ENCODE measurements at regions not wholly inside any gene's neighbourhood (a gene's known extent, or its start where the extent isn't known, plus 50 kb on each side); places are given as distances from the start of the nearest gene placed in this dataset.

DNA sequence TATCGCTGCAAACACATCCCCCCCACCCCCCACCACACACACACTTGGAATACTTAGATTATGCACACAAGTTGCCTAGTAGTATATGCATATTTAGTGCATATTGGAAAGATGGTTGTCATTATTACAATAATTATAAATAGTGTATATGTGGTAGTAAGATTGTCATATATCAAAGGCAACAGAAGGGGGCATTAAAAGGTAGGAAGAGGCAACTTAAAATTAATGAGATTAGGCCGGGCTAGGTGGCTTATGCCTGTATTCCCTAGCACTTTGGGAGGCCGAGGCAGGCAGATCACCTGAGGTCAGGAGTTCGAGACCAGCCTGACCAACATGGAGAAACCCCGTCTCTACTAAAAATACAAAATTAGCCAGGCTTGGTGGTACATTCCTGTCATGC, 52.1 kb downstream of the GSC start:
- no peaks in the 10 kb centered on the region for H3K9me3 ChIP-seq
- no peak overlapping the region for H3K4me3 ChIP-seq
- no peaks in the 10 kb centered on the region for H3K27me3 ChIP-seq
- no peak for DNase-seq
- no peaks in the 10 kb centered on the region for H3K36me3 ChIP-seq

DNA sequence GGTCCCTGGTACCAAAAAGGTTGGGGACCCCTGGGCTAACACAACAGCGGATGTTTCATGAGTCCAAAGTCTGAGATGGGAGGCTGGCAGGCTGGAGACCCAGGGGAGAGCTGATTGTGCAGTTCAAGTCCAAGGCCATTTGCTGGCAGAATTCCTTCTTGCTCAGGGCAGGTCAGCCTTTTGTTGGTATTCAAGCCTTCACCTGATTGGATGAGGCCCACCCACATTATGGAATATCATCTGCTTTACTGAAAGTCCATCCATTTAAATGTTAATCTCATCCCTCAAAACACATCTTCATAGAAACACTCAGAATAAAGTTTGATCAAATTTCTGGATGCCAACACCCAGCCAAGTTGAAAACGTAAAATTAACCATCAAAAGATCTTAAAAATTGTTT, 52.9 kb downstream of the GSC start:
- no peaks in the 10 kb centered on the region for H3K9me3 ChIP-seq
- H3K36me3 ChIP-seq, result no peaks in the 10 kb centered on the region
- no peak for DNase-seq
- H3K4me3 ChIP-seq, result no peak overlapping the region
- H3K27me3 ChIP-seq, result no peaks in the 10 kb centered on the region

DNA sequence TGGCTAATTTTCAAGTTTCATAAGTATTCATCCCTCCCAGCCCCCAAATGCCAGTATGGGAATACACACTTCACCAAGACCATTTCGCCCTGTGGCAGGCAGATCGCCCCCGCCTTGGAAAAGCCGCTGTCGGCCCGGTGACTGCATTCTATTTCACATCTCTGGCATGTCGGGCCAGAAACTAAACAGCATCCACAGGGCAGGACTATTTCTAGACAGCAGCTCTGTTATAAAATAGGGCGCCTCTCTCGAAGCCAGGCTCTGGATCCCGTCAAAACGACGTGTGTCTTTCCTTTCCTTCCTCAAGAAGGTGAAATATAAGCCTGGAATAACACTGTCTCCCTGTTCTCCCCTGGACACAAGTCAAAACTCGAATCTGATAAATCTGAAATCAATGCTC, 56.8 kb downstream of the GSC start:
- DNase-seq, result no peak
- no peaks in the 10 kb centered on the region for H3K36me3 ChIP-seq
- H3K27me3 ChIP-seq, result no peaks in the 10 kb centered on the region
- no peak overlapping the region for H3K4me3 ChIP-seq
- H3K9me3 ChIP-seq, result no peaks in the 10 kb centered on the region

DNA sequence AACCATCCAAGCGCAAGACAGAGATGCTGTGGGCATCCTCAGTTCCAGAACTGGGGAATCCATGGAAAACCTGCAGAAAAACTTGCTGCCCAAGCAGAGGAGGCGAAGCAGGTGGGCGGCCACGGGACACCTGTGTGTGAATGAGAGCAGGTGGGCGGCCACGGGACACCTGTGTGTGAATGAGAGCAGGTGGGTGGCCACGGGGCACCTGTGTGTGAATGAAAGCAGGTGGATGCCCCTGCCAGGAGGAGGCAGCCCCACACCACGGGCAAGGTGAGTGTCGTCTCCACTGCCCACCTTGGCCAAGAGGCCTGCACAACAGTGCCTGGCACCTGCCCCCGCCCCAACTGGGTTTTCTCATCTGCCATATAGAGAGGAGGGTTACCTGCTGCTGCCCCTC, 59.2 kb downstream of the GSC start:
- H3K4me3 ChIP-seq, result no peak overlapping the region
- H3K36me3 ChIP-seq, result no peaks in the 10 kb centered on the region
- no peak for DNase-seq
- no peaks in the 10 kb centered on the region for H3K27me3 ChIP-seq
- no peaks in the 10 kb centered on the region for H3K9me3 ChIP-seq

DNA sequence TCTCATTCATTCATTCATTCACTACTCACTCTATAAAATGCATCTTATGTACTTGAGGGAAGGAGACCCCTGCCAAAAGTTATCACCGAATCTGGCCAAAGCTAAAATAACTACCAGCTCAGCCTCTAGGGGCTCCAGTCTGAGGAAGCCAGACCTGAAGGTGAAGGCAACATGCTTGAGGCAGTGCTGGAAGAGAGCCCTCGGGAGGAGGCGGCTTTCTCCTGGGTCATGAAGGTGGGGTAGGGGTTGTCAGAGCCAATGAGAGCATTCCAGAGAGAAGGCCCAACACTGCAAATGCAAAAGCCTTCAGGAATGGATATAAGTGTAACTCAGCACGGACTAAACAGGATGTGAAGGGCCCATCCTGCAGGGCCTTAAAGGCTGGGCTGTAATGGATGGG, 62.4 kb downstream of the GSC start:
- peak; percentile 22 for DNase-seq
- H3K4me3 ChIP-seq, result no peak overlapping the region
- no peaks in the 10 kb centered on the region for H3K27me3 ChIP-seq

DNA sequence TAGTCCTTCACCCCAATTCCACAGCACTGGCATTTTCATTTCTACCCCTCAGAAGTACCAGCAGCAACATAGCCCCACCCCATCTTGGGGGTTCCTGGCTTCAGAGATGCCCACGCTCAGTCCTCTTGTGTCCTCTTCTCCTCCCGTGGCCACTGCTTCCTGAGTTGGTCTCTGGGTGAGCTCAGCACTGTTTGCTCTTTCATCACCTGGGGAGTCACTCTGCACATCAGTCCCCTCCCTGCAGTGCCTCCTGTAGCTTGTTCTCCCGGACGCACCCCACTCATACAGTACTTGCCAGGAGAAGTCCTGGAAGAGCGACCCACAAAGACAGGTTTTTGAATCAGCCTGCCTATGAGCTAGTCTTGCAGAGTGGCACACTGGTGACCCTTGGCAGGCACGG, 63.8 kb downstream of the GSC start:
- Histone ChIP-seq H3K4me3 (no peak overlapping the region), H3K9me3 (no peaks in the 10 kb centered on the region), H3K27me3 (no peaks in the 10 kb centered on the region), H3K36me3 (no peaks in the 10 kb centered on the region)
- DNase-seq, result no peak

More for the DNA sequence above, 62.4 kb downstream of the GSC start:
- Histone ChIP-seq H3K9me3 (no peaks in the 10 kb centered on the region), H3K36me3 (no peaks in the 10 kb centered on the region)

DNA sequence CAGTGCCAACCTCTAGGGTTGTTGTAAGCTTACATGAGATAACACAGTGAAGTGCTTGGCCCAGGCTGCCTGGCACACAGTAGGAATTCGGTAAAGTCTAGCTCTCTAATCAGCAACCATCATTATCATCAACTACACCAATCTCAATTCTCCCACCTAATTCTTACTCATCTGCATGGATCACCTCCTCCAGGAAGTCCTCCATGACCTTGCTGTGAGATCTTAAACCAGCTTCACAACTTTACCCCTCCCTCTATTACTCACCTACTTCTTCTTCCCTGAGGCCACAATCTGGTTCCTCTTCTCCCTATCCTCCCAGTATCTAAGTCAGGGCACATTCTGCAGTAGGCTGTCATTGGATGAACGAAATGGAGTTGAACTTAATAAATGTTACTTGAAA, 67.3 kb downstream of the GSC start:
- Histone ChIP-seq H3K9me3 (no peaks in the 10 kb centered on the region), H3K36me3 (no peaks in the 10 kb centered on the region), H3K27me3 (no peaks in the 10 kb centered on the region), H3K4me3 (no peak overlapping the region)
- no peak for DNase-seq

DNA sequence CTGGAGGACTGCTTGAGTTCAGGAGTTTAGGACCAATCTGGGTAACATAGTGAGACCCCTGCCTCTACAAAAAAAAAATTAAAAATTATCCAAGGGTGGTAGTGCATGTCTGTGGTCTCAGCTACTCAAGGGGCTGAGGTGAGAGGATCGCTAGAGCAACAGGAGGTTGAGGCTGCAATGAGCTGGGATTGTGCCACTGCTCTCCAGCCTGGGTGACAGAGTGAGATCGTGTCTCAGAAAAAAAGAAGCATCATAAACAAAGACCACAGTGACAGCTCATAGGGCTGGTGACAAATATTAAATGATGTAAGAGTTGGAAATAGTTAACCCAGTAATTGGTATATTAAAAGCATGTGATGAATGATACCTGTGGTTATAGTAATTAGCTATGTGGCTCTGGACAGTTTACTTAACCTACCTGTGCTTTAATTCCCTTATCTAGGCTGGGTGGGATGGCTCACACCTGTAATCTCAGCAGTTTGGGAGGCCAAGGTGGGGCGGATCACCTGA, 68.0 kb downstream of the GSC start:
- Histone ChIP-seq H3K36me3 (no peaks in the 10 kb centered on the region), H3K27me3 (no peaks in the 10 kb centered on the region), H3K9me3 (no peaks in the 10 kb centered on the region), H3K4me3 (no peak overlapping the region)
- no peak for DNase-seq

DNA sequence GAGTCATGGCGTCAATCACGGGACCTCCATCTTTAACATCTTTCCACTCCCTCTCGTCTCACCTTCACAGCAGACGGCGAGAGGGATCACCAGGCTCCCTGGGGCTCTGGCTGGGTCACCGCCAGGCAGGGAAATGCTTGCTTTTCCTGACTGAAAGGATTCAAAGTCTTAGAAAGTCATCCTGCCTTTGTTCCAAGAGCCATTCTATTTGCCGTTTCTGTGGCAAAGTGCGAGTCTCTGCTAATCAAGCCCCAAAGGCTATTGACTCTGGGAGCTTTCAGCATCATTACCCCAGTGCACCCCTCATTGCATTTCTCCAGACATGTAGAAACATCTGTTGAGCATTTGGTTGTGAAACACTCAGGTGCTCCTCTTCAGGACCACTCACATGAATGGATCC, 69.6 kb downstream of the GSC start:
- Histone ChIP-seq H3K9me3 (no peaks in the 10 kb centered on the region), H3K4me3 (no peak overlapping the region)
- DNase-seq, result no peak

DNA sequence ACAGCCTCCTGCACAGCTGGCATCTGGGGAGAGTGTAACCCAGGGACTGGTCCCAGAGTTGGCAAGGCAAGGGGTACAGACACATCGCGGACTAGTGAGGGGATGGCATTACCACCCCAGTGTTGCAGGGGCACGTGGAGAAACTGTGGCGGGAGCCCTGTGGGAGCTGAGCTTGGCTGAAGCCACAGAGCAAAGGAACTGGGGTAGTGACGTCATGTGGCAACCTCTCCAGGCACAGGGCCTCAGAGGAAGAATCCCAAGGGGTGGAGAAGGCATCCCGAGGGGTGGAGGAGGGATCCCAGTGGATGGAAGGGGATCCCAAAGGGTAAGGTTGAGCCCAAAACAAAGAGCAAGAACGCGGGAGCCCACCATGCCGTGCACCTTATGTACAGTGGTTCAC, 70.1 kb downstream of the GSC start:
- no peaks in the 10 kb centered on the region for H3K9me3 ChIP-seq
- DNase-seq, result no peak
- H3K4me3 ChIP-seq, result no peak overlapping the region
- H3K36me3 ChIP-seq, result no peaks in the 10 kb centered on the region
- H3K27me3 ChIP-seq, result no peaks in the 10 kb centered on the region

More for the DNA sequence above, 69.6 kb downstream of the GSC start:
- Histone ChIP-seq H3K36me3 (no peaks in the 10 kb centered on the region), H3K27me3 (no peaks in the 10 kb centered on the region)

DNA sequence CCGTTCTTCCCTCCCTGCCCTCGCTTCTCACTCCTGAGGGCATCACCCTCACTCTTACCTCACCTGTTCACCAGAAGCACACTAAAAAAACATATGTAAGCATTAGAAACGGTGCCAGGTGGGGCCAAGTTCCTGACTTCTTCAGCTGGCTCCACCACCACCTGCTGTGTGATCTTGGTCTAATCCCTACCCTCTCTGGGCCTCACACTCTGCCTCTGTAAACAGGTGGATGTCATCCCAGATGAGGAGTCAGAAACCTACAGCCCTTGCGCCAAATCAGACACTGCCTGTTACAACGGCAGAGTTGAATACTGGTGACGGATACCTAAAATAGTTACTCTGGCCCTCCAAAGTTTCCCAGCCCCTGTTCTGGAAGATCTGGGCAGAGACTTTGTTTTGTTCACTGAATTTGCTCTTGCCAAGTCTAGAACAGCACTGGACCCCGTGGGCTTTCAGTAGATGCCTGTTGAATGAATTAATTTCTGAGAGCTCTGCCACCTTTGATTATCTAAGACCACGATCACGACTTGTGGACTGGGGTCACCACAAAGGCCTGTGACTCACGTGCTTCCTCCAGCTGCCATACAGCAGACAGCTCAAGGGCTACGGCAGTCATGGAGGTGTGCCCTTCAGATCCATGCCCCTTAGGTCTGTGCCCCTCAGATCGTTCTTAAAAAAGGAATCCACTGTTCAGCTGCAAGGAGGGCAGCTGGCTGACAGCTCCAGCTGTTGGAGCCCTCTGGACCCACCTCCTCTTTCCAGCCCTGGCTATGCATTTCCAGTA, 71.9 kb downstream of the GSC start:
- H3K36me3 ChIP-seq, result no peaks in the 10 kb centered on the region
- H3K9me3 ChIP-seq, result no peaks in the 10 kb centered on the region
- H3K27me3 ChIP-seq, result no peaks in the 10 kb centered on the region
- H3K4me3 ChIP-seq, result no peak overlapping the region
- no peak for DNase-seq

DNA sequence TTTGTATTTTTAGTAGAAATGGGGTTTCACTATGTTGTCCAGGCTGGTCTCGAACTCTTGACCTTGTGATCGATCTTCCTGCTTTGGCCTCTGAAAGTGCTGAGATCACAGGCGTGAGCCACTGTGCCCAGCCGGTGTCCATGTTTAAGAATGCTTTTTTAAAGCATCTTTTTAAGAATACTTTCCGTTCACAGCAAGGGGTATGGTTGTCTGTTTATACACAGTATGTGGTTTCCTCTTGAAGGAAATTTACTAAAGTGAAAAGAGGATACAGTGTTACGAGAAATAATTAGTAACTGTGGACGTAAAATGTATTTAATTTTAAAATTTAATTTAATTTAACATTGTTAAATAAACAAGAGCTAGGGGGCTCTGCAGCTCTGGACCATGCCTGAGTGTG, 73.4 kb downstream of the GSC start:
- no peak for DNase-seq
- H3K27me3 ChIP-seq, result no peaks in the 10 kb centered on the region
- H3K36me3 ChIP-seq, result no peaks in the 10 kb centered on the region
- no peaks in the 10 kb centered on the region for H3K9me3 ChIP-seq
- no peak overlapping the region for H3K4me3 ChIP-seq

DNA sequence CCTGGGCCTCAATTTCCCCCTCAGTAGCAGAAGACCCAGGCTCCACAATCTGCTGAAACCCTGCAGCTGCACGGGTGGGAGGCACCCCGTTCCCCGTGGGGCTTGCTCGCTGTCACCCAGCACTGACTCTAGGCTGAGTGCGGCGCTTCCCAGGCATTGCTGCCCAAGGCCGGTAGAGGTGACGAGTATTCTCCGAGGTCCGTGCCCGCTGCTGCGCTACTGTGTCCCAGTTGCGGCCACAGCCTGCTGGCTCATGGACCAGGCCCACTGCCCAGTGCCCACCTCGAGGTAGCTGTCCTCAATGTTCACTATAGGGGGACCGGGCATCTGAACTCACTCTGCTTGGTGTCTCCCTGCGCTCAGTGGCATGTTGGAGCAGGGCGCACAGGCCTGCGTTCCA, 74.7 kb downstream of the GSC start:
- H3K27me3 ChIP-seq, result no peaks in the 10 kb centered on the region
- no peak for DNase-seq
- H3K36me3 ChIP-seq, result no peaks in the 10 kb centered on the region
- no peaks in the 10 kb centered on the region for H3K9me3 ChIP-seq
- H3K4me3 ChIP-seq, result no peak overlapping the region

DNA sequence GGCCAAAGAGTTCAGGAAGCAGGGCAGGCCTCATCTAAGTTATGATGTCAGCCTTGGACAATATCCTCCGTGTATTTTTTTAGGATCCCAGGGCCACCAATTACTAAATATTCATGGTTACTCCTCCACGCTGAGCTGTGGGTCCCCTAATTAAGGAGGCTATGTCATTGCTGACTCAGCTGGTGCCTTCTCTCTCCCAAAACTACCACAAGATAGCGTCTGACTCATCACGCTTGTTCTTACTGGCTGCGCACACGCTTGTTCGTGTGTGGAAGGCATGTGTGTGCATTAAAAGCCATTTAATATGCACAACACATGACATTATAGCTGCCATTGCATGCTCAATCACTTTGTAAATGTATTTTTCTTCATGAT, 78.3 kb downstream of the GSC start:
- Histone ChIP-seq H3K9me3 (no peaks in the 10 kb centered on the region), H3K36me3 (no peaks in the 10 kb centered on the region), H3K4me3 (no peak overlapping the region), H3K27me3 (no peaks in the 10 kb centered on the region)
- DNase-seq, result peak; percentile 3

DNA sequence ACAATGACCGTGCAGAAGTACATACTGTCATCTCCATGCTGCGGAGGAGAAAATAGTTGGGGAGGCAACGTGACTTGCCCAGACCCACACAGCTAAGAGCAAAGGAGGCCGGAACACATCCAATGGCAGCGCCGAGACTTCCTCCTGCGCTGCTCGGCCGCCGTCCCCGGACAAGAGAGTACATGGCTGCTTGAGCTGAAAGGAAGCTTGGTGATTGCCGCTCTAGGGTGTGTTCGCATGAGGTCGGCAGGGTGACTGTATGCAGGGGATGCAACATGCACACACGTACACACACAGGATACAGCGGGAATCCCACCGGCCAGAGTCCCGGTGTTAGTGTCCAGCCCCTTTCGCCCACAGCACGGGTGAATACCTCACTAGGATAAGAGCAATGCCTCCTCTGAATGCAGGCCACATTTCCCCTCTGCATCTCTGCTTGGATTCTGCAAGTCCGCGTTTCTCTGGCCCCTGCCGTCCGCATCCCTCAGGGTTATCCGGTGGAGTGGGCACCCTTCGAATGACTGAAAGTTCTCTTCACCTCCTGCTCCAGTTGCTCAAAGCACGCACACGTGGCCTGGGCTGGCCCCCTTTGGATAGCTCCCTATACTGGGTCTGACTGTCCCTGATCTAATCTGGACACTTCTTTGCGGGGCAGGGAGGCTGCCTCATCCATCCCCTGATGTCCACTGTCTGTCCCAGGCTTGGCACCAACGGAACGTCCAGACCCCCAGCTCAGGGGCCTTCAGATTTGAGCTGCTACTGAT, 78.8 kb downstream of the GSC start:
- Histone ChIP-seq H3K36me3 (no peaks in the 10 kb centered on the region), H3K4me3 (no peak overlapping the region), H3K9me3 (no peaks in the 10 kb centered on the region), H3K27me3 (no peaks in the 10 kb centered on the region)
- DNase-seq, result no peak

DNA sequence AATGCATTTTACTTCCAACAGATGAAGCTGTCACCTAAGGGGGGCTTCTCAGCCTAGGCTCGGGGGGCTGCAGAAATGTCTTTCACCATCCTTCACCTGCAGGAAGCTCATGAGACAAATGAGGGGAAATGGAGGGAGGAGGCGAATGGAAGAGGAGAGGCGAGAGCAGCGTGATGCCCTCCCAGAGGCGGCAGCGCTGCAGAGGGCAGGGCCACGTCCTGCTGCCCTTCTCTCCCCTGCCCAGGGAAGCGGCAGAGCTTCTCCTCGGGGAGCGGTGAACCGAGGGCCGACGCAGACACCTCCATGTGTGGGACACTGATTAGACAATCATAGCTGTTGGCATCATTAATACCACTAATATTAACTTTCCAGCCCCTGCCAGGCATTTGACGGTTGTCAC, 78.3 kb downstream of the SERPINA3 start:
- Histone ChIP-seq H3K27me3 (no peaks in the 10 kb centered on the region), H3K9me3 (no peaks in the 10 kb centered on the region)
- DNase-seq, result no peak

DNA sequence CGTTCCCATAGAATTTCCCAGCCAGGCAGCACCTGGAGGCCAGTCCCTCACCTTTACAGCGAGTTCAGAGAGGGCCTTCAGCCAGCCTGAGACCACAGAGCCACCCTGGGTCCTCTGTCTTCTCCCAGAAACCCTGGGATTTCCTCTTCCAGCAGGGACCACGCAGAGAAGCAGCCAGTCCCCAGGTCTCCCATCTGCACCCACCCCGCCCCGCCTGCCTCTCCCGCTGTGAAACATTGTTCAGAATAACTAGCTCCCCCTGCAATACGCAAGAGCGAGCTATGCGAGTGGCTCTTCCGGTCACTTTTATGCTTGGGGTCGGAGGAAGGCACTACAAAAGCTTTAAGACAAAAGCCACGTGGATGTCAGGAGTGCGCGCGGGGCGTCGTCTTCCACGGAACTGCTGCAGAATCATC, 77.8 kb downstream of the SERPINA3 start:
- Histone ChIP-seq H3K9me3 (no peaks in the 10 kb centered on the region), H3K27me3 (no peaks in the 10 kb centered on the region), H3K36me3 (no peaks in the 10 kb centered on the region), H3K4me3 (no peak overlapping the region)
- DNase-seq, result no peak

More for the DNA sequence above, 78.3 kb downstream of the SERPINA3 start:
- H3K36me3 ChIP-seq, result no peaks in the 10 kb centered on the region
- H3K4me3 ChIP-seq, result no peak overlapping the region
